ENCODE measurements at regions not wholly inside any gene's neighbourhood (a gene's known extent, or its start where the extent isn't known, plus 50 kb on each side); places are given as distances from the start of the nearest gene placed in this dataset.

DNA sequence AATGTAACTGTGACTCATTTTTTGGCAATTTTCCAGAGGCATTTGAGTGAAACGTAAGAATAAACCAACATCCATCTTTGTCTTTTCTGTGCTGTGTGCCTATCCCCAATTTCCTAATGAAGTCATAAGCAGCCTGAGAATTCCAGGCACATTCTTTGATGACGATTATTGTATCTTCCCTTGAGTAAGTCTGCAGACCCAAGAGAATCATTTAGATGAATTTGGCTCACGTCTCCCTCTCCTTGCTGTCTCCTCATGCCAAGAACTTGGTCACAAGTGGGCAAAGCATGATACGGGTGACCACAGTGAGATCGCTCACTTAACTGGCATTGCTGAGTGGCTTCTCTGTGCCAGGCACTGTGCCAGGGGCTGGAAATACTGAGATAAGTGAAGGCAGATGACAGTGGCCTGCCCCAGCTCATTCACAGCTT lies 384.5 kb upstream of the IL12A start:
- ATAC-seq (peak; percentile 95 to 98), DNase-seq (peak; percentile 81)
- intact Hi-C loops (cut with DNase I): no loop called here

DNA sequence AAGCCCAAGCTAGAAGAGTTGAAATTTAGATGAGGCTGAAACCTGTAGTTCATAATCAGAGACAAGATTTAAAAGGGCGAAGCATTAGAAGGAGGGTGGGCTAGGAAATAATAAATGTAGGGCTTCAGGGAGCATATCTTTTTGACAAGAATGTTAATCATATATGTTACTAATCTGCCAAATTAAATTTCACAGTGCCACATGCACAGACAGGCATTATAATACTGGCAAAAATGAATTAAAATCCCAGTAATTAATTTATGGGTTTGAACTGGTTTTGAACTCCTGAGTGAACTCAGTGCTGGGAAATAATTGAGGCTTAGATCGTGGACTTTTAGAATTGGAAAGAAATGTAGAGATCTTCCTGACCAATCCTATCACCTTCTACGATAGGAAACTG lies 383.5 kb upstream of the IL12A start:
- intact Hi-C loops (cut with DNase I): no loop called here
- ATAC-seq (no peak), DNase-seq (no peak)

DNA sequence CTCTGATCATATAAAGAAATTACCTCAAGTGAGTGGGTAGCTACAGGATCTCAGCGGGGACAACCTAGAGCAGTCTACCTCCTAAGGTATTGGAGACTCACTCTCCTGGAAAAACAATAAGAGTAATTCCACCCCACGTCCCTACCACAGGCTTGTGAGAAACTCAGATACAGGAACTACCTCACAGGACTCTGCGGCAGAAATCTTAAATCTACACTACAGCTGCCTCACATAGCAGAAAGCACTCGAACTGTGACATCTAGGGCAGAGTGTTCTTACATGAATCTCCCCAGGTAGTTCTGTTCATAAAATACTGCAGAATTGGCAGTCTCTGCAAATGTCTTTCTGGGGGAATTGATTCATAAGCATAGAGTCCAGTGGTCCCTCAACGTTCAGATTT lies 382.9 kb upstream of the IL12A start:
- no peak for DNase-seq
- intact Hi-C loops (cut with DNase I): no loop called here
- no peak for ATAC-seq

DNA sequence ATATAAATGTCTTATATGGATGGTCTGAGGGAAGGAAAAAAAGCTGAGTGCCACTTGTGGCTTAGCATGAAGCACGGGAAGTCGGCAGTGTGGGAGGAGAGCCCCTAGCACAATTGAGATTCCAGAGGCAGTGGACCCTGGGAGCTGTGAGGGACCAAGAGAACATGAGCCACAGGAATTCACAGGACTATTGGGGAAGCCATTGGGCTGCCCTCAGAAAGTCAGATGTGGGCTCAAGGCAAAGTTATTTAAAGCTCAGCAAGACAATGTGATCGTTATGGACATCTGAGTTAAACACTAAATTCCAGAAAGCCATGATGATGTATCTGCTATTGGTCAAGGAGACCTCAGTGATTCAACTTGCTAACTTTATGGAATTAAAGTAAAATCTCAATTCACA lies 380.8 kb upstream of the IL12A start:
- no peak for ATAC-seq
- intact Hi-C loops (cut with DNase I): no loop called here

DNA sequence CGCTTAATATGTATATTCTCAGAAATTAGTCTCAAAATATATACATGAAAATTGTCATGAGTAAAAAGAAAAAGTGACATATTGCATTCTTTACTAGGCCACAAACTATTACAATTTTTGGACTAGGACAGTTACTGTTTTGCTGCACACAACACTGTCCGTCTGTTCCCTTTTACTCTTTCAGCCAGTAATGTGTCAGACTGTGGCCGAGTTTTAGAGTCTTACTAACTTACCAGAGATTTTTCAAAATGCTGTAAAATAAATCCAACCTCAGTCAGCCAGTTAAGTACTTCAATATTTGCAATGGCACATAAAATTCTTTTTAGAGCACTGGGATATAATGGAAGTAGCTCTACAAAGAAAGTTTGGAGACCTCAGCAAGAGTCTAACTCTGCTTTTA lies 380.3 kb upstream of the IL12A start:
- no peak for ATAC-seq
- DNase-seq: no peak
- intact Hi-C loops (cut with DNase I): no loop called here

More for the DNA sequence above, 380.8 kb upstream of the IL12A start:
- DNase-seq: no peak

DNA sequence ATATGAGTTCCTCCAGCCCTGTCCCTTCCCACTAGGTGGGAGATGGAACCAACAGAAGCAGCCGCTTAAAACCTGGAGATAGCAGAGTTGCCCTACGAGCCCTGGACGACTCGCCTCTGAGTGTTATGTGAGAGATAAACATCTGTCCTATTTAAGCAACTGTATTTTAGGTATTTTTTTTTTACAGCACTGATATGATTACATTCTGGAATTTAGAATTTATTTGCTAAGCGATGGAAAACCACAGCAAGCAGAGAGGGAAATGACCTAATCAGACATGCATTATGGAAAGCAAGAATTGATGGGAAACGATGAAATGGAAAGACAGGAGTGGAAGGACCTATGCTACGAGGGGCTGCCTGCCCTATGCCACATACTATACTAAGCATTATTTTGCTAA lies 379.0 kb upstream of the IL12A start:
- ATAC-seq (no peak), DNase-seq (no peak)
- intact Hi-C loops (cut with DNase I): no loop called here

DNA sequence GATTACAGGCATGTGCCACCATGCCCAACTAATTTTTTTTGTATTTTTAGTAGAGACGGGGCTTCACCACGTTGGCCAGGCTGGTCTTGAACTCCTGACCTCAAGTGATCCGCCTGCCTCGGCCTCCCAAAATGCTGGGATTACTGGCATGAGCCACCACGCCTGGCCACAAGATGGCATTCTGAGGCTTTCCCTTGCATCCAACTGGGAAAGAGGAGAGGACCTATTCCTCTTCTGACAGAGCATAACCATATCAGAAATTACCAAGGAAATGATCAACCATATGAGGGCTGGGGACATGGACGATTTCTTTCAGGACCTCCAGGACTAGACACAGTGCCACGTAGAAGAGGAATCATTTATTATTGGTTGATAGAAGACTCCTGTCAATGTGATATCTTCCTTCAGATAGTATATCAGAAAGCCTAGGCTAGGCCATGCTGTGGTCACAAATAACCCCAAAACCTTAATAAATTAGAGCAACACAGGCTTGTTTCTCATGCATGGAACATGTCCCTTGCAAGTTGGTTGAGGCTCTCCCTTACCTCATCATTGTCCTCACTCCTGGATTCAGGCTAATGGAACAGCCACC lies 372.3 kb upstream of the IL12A start:
- DNase-seq (peak; percentile 40), ATAC-seq (peak; percentile 62 to 70)
- intact Hi-C loops (cut with DNase I): loop anchor here (1.0 to 5.0 kb wide), 3 partner anchors 146 to 191 kb away; no protein-coding TSS in a partner anchor

DNA sequence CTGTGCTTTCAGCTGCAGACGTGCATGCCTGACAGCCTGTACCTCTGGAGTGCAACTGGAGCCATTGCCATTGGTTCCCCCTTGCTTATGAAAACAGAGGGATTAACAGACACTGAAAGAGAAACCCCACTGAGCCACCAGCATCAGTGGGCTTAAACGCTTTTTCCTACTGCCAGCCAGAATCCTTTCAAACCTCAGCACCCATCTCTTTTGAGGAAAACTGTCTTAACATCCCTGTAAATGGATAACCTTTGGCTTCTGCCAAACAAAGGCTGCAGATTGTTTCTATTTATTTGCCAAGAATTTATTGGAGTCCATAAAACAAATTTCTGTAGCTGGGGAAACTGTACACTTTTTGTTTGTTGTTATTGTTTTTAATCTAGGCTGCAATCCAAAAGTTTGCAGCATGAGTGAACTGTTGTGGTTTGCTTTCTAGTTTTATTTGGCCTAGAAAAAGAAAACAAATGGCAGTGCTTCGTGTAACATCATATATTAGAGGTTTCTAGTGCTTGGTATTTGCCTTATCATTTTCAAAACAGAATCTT lies 369.2 kb upstream of the IL12A start:
- DNase-seq: no peak
- intact Hi-C loops (cut with DNase I): loop anchor here (5.0 kb wide), 2 partner anchors 143 to 188 kb away; no protein-coding TSS in a partner anchor

DNA sequence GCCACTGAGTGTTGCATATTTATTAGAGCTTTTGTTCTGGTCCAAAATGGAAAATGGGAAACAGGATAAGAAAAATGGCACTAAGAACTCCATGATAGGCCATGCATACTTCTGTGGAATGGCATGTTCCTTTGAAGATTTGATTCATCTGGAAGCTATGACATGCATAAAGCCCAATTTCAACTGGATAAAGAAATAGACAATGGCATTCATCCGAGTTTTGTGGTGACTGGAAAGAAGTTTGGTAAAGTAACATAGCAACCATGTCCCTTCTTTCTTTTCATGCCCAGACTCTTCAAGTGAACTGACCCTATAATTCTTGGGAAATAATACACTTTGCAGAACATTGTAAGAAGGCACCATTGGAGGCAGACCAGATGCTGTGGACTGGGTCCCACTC lies 368.4 kb upstream of the IL12A start:
- intact Hi-C loops (cut with DNase I): no loop called here
- no peak for ATAC-seq

More for the DNA sequence above, 369.2 kb upstream of the IL12A start:
- no peak for ATAC-seq

DNA sequence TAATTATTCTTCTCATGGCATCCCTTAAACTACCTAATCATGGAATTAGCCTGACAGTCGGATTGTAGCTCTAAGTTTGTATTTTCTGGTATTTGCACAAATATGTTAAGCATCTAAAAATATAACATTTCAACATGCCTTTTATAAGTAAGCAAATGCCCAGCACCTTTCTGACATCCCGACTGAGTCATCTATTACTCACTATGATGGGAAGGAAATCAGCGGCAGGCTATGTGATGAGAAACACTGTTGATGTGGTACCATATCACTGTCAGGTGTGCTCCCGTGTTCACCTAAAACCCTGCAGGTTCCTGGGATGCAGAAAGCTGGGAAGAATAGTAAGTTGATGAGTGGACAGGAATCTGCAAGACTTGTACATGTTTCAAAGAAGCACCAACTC lies 367.8 kb upstream of the IL12A start:
- DNase-seq: no peak

More for the DNA sequence above, 368.4 kb upstream of the IL12A start:
- no peak for DNase-seq

DNA sequence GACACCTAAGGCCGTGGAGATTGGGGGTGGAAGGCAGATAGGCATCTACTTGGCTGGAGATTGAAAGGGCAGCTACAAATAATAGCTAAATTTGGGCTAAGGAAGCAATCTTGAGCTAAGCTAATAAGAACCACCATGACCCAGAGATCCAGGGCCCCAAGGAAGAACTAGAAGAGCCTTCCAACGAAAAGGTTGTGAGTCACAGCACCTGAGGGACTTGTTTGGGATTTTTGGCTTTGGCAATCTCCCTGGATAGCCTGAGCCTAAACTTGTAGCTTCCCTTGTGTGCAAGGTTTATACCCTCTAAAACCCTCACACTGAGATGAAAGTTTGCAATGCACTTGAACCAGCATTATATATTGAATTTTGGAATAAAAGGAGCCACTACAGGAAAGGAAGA lies 364.0 kb upstream of the IL12A start:
- intact Hi-C loops (cut with DNase I): no loop called here
- ATAC-seq (no peak), DNase-seq (no peak)

More for the DNA sequence above, 367.8 kb upstream of the IL12A start:
- intact Hi-C loops (cut with DNase I): no loop called here
- peak in 1 of 2 donors; percentile 84 for ATAC-seq

DNA sequence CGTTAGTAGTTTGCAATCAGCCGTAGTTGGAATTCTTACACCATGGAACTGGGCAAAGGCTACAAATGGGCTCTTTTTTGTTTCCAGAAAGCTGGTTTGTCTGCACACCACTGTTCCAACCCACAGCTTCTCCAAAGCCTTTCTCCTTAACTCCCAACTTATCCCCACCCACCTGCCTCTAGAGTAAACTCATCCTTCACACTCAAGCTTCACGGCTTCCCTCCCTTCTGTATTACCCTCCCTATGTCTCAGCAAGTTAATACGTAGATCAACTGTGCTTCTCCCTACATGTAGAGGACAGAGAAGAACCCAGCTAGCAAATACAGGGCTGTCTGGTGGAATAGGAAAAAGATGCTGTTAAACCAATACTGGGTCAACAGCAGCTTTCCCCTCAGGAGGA lies 363.0 kb upstream of the IL12A start:
- intact Hi-C loops (cut with DNase I): no loop called here
- no peak for ATAC-seq
- DNase-seq: no peak

DNA sequence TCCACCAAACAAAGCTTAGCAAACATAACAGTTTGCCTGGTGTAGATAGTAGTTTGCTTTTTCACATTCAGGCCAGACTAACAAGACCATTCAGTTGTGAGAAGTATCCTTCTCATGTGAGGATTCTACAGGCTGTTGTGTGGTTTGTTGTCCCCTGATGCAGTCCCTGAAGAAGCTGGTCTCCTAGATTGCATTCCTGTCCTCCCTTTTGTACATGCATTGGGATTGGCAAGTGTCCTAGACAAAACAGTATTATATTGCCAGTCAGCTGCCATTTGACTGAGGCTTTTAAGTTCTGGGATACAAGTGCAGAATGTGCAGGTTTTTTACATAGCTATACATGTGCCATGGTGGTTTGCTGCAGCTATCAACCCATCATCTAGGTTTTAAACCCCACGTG lies 362.0 kb upstream of the IL12A start:
- DNase-seq: no peak
- intact Hi-C loops (cut with DNase I): no loop called here
- ATAC-seq: no peak

DNA sequence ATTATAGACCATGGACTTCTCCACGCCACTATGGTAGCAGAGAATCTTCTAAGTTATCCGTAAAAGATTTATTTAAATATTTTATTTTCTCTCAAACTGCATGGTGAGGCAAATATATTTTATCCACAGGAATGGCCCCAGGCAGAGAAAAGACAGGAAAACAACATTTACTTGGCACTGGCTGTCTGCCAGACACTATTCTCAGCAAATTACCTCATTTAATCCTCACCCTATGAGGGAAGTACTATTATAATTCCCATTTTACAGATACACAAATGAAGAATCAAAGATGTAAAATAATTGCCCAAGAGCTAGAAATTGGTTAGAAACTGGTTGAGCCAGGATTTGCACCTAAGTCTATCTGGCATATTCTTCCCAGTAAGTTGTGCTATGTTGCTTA lies 361.4 kb upstream of the IL12A start:
- DNase-seq (no peak), ATAC-seq (no peak)
- intact Hi-C loops (cut with DNase I): no loop called here

DNA sequence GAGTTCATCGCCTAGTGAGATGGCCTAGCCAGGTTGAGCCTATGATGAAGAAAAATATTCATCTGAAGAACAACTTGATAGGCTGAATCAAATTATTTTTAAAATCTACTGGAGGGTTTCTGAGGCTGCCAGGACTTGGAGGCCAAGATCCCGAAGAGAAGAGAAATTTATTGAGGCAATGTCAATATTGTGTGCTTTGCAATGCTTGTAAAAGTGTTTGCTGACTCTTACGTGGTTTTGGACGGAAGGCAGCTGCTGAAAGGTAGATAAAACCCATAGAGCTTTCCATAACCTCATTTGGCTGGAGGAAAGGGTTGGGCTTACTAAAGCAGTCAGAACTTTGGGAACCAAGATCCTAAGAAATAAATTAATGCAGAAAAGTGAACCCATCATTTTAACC lies 361.0 kb upstream of the IL12A start:
- no peak for DNase-seq
- no peak for ATAC-seq
- intact Hi-C loops (cut with DNase I): no loop called here

DNA sequence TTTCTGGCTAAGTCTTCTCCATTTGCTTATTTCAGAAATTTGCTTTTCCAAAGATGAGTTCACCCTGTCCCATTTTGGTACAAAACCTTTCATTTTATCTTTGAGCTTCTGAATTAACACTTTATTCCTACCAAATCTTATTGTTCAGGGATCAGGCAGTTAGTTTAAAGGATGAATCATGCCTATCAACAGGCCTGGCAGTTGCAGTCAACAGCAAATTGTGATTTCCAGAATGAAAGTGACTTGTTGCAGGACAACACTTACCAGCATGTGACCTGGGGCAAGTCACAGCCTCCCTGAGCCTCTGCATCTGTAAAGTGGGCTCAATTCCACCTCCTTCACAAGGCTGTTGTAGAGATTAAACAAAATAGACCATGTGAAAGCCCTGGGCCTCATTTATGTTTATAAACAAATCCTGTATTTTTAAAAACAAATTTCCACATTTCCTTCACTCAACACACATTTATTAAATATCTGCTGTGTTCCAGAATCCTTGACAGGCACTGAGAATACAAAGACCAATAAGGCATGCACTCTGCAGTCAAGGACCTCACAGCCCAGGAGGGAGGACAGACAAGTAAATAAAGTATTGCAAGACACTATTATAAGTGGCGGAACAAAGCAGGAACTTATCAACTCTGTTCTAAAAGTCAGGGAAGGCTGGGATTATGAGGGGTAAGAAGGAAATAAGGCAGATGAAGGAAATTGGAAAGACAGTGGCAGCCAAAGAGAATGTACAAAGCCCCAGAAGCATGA lies 359.1 kb upstream of the IL12A start:
- intact Hi-C loops (cut with DNase I): no loop called here
- DNase-seq: no peak
- no peak for ATAC-seq

DNA sequence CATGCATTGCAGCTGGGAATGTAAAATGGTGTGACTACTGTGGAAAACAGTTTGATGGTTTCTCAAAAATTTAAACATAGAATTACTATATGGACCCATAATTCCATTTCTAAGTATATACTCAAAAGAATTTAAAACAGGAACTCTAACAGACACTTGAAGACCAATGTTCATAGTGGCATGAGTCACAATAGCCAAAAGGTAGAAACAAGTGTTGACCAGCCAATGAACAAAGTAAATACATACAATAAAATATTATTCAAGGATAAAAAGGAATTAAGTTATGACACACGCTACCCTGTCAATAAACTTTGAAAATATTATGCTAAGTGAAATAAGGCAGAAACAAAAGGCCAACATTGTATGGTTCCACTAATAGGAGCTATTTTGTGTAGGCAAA lies 357.4 kb upstream of the IL12A start:
- intact Hi-C loops (cut with DNase I): no loop called here
- DNase-seq (no peak), ATAC-seq (no peak)

DNA sequence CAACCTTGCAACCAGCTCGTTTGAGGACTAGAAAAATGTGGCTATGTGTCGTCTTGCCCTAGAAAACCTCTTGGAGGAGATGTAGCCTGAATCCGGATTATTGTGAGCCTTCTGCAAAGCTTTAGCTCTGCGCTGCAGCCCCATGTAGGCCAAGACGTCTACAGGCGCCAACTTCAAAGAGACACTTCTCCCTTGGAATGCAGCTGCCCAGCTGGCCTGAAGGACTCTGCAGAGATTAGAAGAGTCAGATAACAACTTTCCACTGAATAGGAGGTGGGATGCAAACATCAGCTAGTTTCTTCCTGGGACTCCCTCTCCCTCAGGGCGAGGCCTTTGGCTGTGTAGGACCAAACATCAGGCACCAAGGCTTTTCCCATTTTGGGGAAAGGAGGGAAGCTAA lies 356.5 kb upstream of the IL12A start:
- intact Hi-C loops (cut with DNase I): no loop called here
- DNase-seq (no peak), ATAC-seq (no peak)

DNA sequence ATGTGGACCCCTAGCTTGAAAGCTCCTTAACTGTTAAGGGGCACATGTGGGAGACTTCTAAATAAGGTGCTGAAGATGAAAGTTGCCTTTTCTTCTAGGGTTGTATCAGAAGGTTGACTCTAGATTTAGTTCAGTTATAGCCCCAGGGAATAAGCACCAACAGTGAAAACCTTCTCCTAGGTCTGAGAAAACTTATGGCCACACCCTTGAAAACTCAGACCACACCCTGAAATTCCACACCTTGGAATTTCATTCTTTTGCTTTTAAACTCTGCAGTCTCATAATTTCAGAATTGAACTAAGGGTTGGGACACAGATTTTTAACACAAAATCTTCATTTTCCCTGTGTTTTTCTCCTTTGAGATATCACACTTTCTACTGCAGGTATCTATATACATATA lies 355.8 kb upstream of the IL12A start:
- ATAC-seq (no peak), DNase-seq (no peak)
- intact Hi-C loops (cut with DNase I): no loop called here

DNA sequence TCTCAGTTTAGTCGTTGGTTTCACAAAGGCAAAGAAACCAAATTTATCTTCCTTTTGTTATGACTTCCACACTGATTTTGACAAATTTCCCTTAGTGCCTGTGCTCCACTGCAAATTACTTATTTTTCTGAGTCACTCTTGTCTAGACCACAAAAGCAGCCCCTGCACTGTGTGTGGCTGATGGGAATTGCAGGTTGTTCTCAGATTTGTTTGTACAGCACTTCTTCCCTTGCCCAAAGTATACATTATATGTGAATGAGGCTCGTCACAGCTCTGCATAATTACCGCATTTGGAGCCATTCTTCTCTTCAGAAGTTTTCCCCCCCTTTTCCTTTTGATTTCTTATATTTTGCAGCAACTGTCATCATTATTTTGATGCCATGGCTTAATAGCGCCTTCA lies 354.2 kb upstream of the IL12A start:
- ATAC-seq (no peak), DNase-seq (no peak)
- intact Hi-C loops (cut with DNase I): no loop called here
